Smooth muscle cell (in vitro differentiated cells): ENCODE measurements at regions not wholly inside any gene's neighbourhood (a gene's known extent, or its start where the extent isn't known, plus 50 kb on each side); places are given as distances from the start of the nearest gene placed in this dataset.

Experiments used
- DNase-seq: peaks from one replicate; lab custom pipeline; 2025; ENCODE audit not compliant: unreplicated experiment; lab: John Stamatoyannopoulos, UW
- H2AFZ ChIP-seq: fragments of 200-600 bp; sonication (generic); 2 replicates; pipeline ENCODE4 v1.6.0; 2016; ENCODE audit warnings: antibody characterized with exemption, low read depth, mild to moderate bottlenecking
- H3F3A ChIP-seq: fragments of 200-600 bp; sonication (generic); 2 replicates; pipeline ENCODE4 v1.6.0; 2017; ENCODE audit warnings: antibody characterized with exemption, low read depth
- H3K27ac ChIP-seq: fragments of 200-600 bp; sonication (generic); 2 replicates; pipeline ENCODE4 v1.5.1; 2016; ENCODE audit warnings: low read depth, mild to moderate bottlenecking
- H3K27me3 ChIP-seq: fragments of 200-600 bp; sonication (generic); 2 replicates; pipeline ENCODE4 v1.6.1; 2016; ENCODE audit warnings: low read depth, mild to moderate bottlenecking
- H3K36me3 ChIP-seq: fragments of 200-600 bp; sonication (generic); 2 replicates; pipeline ENCODE4 v1.5.1; 2016; ENCODE audit warnings: low read depth
- H3K4me1 ChIP-seq: fragments of 200-600 bp; sonication (generic); 2 replicates; pipeline ENCODE4 v1.5.1; 2016; ENCODE audit warnings: low read depth
- H3K4me2 ChIP-seq: fragments of 200-600 bp; sonication (generic); 2 replicates; pipeline ENCODE4 v1.6.0; 2016; ENCODE audit warnings: mild to moderate bottlenecking
- H3K4me3 ChIP-seq: fragments of 200-600 bp; sonication (generic); 2 replicates; pipeline ENCODE4 v1.5.1; 2016; ENCODE audit warnings: mild to moderate bottlenecking
- H3K79me2 ChIP-seq: fragments of 200-600 bp; sonication (generic); 2 replicates; pipeline ENCODE4 v1.6.0; 2016; ENCODE audit warnings: low read depth, mild to moderate bottlenecking
- H3K9ac ChIP-seq: fragments of 200-600 bp; sonication (generic); 2 replicates; pipeline ENCODE4 v1.6.0; 2016; ENCODE audit warnings: low read depth
- H3K9me3 ChIP-seq: fragments of 200-600 bp; sonication (generic); replicated peaks from 2 replicates; pipeline ENCODE4 v1.5.1; 2016; ENCODE audit warnings: low read depth
- H4K20me1 ChIP-seq: fragments of 200-600 bp; sonication (generic); 2 replicates; pipeline ENCODE4 v1.6.0; 2016; ENCODE audit warnings: low read depth
- WGBS: methylation state at CpG from one replicate; pipeline ENCODE4 v1.1.7; 2016; ENCODE audit warnings: low lambda C conversion rate; 5-methylcytosine and 5-hydroxymethylcytosine counted together
- TF ChIP-seq, protein P1 (sequence below): fragments of 200-600 bp; sonication (generic); IDR thresholded peaks from 2 replicates; pipeline ENCODE4 v1.5.1; 2017; ENCODE audit warnings: borderline replicate concordance, mild to moderate bottlenecking, antibody characterized with exemption; ENCODE audit not compliant: insufficient read depth, poor library complexity, severe bottlenecking

DNA sequence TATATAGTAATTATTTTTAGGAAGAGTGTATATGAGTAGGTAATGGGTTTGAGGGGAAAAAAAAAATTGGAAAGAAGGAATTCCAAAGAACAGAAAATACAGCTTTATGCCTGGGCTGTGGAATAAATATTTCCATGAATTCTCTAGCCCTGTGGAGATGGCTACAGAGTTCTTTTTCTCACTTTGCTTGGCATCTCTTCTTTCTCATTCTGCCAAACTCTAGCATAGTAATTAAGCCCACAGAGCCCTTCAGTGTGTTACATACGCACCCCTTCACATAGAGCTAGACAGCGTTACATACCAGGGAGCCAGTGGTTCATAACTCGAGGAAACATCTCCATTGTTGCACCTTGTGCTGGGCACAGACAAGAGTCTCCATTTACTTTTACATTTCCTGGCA lies 621.1 kb downstream of the CDH8 start:
- Histone ChIP-seq H4K20me1 (no peaks in the 10 kb centered on the region), H3K9me3 (no peaks in the 10 kb centered on the region), H3K9ac (no peak overlapping the region), H3K4me2 (no peak overlapping the region), H3K36me3 (no peaks in the 10 kb centered on the region), H3K27me3 (no peaks in the 10 kb centered on the region), H3K4me3 (no peak overlapping the region), H3K27ac (no peak overlapping the region), H3K79me2 (no peaks in the 10 kb centered on the region), H3F3A (no peaks in the 10 kb centered on the region), H3K4me1 (peaks cover 19% of the 10 kb centered on the region), H2AFZ (no peak overlapping the region)
- WGBS, result 75% methylated on average over 3 of the region's 3 CpGs
- TF ChIP-seq, protein P1, sequence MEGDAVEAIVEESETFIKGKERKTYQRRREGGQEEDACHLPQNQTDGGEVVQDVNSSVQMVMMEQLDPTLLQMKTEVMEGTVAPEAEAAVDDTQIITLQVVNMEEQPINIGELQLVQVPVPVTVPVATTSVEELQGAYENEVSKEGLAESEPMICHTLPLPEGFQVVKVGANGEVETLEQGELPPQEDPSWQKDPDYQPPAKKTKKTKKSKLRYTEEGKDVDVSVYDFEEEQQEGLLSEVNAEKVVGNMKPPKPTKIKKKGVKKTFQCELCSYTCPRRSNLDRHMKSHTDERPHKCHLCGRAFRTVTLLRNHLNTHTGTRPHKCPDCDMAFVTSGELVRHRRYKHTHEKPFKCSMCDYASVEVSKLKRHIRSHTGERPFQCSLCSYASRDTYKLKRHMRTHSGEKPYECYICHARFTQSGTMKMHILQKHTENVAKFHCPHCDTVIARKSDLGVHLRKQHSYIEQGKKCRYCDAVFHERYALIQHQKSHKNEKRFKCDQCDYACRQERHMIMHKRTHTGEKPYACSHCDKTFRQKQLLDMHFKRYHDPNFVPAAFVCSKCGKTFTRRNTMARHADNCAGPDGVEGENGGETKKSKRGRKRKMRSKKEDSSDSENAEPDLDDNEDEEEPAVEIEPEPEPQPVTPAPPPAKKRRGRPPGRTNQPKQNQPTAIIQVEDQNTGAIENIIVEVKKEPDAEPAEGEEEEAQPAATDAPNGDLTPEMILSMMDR, result no peak
- DNase-seq, result no peak

DNA sequence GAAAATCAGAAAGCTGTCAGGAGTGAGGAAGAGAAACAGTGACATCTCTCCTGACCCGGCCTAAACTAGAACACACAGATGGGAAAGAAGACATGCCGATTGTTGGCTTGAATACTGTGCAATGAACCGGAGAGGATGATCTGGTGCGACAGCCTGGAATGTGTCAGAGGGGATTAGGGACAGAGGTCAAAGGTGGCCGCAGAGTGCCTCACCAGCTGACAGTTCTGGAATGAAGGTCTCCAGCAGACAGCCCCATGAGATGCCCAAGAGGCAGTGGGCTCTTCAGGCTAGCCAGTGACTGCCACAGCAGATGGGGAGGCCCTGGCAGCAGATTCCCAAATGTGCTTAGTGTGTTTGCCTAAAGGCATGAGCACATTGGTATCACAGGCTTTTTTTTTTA lies 623.2 kb downstream of the CDH8 start:
- H3K79me2 ChIP-seq, result no peaks in the 10 kb centered on the region
- H2AFZ ChIP-seq, result no peak overlapping the region
- 67% methylated on average over 5 of the region's 5 CpGs for WGBS
- TF ChIP-seq, protein P1, result no peak
- no peaks in the 10 kb centered on the region for H3K27me3 ChIP-seq
- DNase-seq, result no peak
- H3K4me3 ChIP-seq, result no peak overlapping the region
- H4K20me1 ChIP-seq, result no peaks in the 10 kb centered on the region
- no peaks in the 10 kb centered on the region for H3K9me3 ChIP-seq
- H3K4me1 ChIP-seq, result peaks cover 15% of the 10 kb centered on the region
- no peaks in the 10 kb centered on the region for H3F3A ChIP-seq
- no peaks in the 10 kb centered on the region for H3K36me3 ChIP-seq
- no peak overlapping the region for H3K9ac ChIP-seq
- H3K4me2 ChIP-seq, result no peak overlapping the region
- H3K27ac ChIP-seq, result no peak overlapping the region

DNA sequence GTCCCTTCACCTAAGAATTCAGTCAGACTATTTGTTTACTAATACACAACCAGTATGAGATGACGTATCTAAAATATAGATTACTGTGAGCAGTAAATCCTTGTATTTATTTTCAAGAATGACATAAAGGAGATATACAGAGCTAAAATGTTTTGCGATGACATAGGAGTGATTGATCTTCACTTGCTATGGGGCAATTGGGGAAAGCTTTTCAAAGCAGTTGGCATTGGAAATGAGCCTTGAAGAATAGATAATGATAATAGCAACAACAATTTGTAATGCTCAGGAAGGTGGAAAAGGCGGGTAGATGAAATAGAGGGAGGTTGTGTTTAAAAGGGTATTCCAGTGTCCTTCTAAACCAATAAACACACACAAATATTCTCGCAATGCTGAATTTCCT lies 623.7 kb downstream of the CDH8 start:
- Histone ChIP-seq H3K9ac (no peak overlapping the region), H3F3A (no peaks in the 10 kb centered on the region), H2AFZ (no peak overlapping the region), H3K79me2 (no peaks in the 10 kb centered on the region), H3K27ac (no peak overlapping the region), H3K36me3 (no peaks in the 10 kb centered on the region), H3K4me2 (no peak overlapping the region), H3K4me3 (no peak overlapping the region), H4K20me1 (no peaks in the 10 kb centered on the region), H3K27me3 (no peaks in the 10 kb centered on the region), H3K4me1 (peaks cover 15% of the 10 kb centered on the region), H3K9me3 (no peaks in the 10 kb centered on the region)
- no peak for DNase-seq
- TF ChIP-seq, protein P1, result no peak
- WGBS, result 94% methylated on average over 4 of the region's 4 CpGs

DNA sequence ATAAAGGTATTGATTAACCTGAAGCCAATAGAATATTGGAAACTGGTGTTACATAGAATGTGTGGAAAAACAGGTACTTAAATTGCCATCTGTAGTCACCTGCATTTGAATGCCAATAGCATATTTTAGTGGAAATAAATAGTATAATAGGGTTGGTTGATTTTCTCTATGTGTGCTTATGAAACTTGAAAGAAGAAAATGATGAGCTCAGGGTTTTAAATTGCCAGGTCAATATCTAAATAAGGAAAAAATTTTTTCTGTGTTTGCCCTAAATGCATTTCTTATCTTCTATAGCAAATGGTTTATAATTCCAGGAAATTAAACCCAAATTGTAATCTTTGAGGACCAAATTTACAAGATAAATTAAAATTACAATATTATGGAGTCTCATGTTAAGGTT lies 626.6 kb downstream of the CDH8 start:
- Histone ChIP-seq H3K27ac (no peak overlapping the region), H4K20me1 (no peaks in the 10 kb centered on the region), H3K9ac (no peak overlapping the region), H3K4me1 (peaks cover 15% of the 10 kb centered on the region), H3F3A (no peaks in the 10 kb centered on the region), H3K4me3 (no peak overlapping the region), H3K9me3 (no peaks in the 10 kb centered on the region), H3K27me3 (no peaks in the 10 kb centered on the region), H3K4me2 (no peak overlapping the region), H2AFZ (no peak overlapping the region), H3K36me3 (no peaks in the 10 kb centered on the region), H3K79me2 (no peaks in the 10 kb centered on the region)
- TF ChIP-seq, protein P1, result no peak
- DNase-seq, result no peak
